Osteoblast (primary cell): ENCODE measurements at regions not wholly inside any gene's neighbourhood (a gene's known extent, or its start where the extent isn't known, plus 50 kb on each side); places are given as distances from the start of the nearest gene placed in this dataset.
A peak's percentile ranks its signal among the peaks of the same experiment; 100 is the strongest.

Experiments used
- DNase-seq: peaks from one replicate; pipeline ENCODE4 v3.0.0; 2011; ENCODE audit warnings: low spot score, mixed read lengths; ENCODE audit not compliant: insufficient read length; ENCODE audit errors: missing footprints
- H2AFZ ChIP-seq: 2 replicates; pipeline ENCODE4 v1.6.0; 2011; ENCODE audit warnings: mild to moderate bottlenecking, low read length
- H3K27ac ChIP-seq: 2 replicates; pipeline ENCODE4 v1.5.1; 2011; ENCODE audit warnings: mild to moderate bottlenecking, low read depth, low read length, moderate library complexity
- H3K27me3 ChIP-seq: 2 replicates; pipeline ENCODE4 v1.6.0; 2012; ENCODE audit warnings: mild to moderate bottlenecking, control low read depth, inconsistent platforms, low read length, moderate library complexity; ENCODE audit not compliant: insufficient read depth
- H3K36me3 ChIP-seq: 2 replicates; pipeline ENCODE4 v1.5.1; 2011; ENCODE audit warnings: mild to moderate bottlenecking, low read length, control low read depth, moderate library complexity; ENCODE audit not compliant: insufficient read depth
- H3K4me1 ChIP-seq: 2 replicates; pipeline ENCODE4 v1.5.1; 2011; ENCODE audit warnings: mild to moderate bottlenecking, low read length, control low read depth, moderate library complexity; ENCODE audit not compliant: insufficient read depth
- H3K4me2 ChIP-seq: 2 replicates; pipeline ENCODE4 v1.6.0; 2011; ENCODE audit warnings: mild to moderate bottlenecking, low read length; ENCODE audit not compliant: insufficient read depth
- H3K4me3 ChIP-seq: fragments of 200-600 bp; sonication (generic); 3 replicates; pipeline ENCODE4 v1.5.1; 2012; ENCODE audit warnings: mild to moderate bottlenecking, low read length, inconsistent platforms; ENCODE audit not compliant: insufficient read depth
- H3K79me2 ChIP-seq: 2 replicates; pipeline ENCODE4 v1.6.0; 2012; ENCODE audit warnings: mild to moderate bottlenecking, low read length, control low read depth, inconsistent platforms; ENCODE audit not compliant: insufficient read depth
- H3K9me3 ChIP-seq: 2 replicates; pipeline ENCODE4 v1.5.1; 2011; ENCODE audit warnings: low read depth, low read length, control low read depth
- H4K20me1 ChIP-seq: 2 replicates; pipeline ENCODE4 v1.6.0; 2012; ENCODE audit warnings: mild to moderate bottlenecking, low read length, control low read depth; ENCODE audit not compliant: insufficient read depth
- TF ChIP-seq, protein P1 (sequence below): IDR thresholded peaks from 2 replicates; pipeline ENCODE4 v1.5.1; 2011; ENCODE audit warnings: mild to moderate bottlenecking, low read depth, low read length, moderate library complexity; ENCODE audit errors: extremely low read depth

GRCh38 chr1:200306944-200307754, 102.7 kb downstream of the ZNF281 start:
- Histone ChIP-seq H3K4me3 (no peak overlapping the region), H3K9me3 (no peaks in the 10 kb centered on the region), H3K36me3 (no peaks in the 10 kb centered on the region), H3K79me2 (no peaks in the 10 kb centered on the region), H3K4me2 (no peak overlapping the region), H3K27me3 (no peaks in the 10 kb centered on the region), H4K20me1 (no peaks in the 10 kb centered on the region), H3K4me1 (no peaks in the 10 kb centered on the region), H3K27ac (no peak overlapping the region), H2AFZ (peak overlapping the region; percentile 59)
- no peak for DNase-seq
- TF ChIP-seq, protein P1, sequence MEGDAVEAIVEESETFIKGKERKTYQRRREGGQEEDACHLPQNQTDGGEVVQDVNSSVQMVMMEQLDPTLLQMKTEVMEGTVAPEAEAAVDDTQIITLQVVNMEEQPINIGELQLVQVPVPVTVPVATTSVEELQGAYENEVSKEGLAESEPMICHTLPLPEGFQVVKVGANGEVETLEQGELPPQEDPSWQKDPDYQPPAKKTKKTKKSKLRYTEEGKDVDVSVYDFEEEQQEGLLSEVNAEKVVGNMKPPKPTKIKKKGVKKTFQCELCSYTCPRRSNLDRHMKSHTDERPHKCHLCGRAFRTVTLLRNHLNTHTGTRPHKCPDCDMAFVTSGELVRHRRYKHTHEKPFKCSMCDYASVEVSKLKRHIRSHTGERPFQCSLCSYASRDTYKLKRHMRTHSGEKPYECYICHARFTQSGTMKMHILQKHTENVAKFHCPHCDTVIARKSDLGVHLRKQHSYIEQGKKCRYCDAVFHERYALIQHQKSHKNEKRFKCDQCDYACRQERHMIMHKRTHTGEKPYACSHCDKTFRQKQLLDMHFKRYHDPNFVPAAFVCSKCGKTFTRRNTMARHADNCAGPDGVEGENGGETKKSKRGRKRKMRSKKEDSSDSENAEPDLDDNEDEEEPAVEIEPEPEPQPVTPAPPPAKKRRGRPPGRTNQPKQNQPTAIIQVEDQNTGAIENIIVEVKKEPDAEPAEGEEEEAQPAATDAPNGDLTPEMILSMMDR, result peak; percentile 86

DNA sequence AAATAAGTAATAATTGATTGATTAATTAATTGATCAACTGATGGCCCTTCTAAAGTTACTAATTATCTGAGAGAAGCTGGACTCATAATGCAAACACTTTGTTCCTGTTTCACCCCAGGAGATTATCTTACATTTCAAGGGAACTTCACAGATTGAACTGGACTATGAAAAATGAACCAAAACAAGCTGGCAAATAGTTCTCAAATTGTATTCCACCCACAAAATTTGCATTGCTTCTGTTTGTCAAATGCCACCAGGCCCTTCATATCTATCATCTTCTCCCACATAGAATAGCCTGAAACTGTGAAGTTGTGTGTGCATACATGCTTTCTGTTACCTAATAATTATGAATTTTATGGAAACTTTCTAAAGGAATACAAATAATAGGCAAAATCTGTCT, 104.0 kb downstream of the ZNF281 start:
- TF ChIP-seq, protein P1, result no peak
- Histone ChIP-seq H3K4me3 (no peak overlapping the region), H3K27me3 (no peaks in the 10 kb centered on the region), H3K36me3 (no peaks in the 10 kb centered on the region), H2AFZ (peak overlapping the region; percentile 16), H3K27ac (no peak overlapping the region), H3K79me2 (no peaks in the 10 kb centered on the region), H4K20me1 (no peaks in the 10 kb centered on the region), H3K4me1 (peaks cover 3% of the 10 kb centered on the region), H3K4me2 (no peak overlapping the region), H3K9me3 (no peaks in the 10 kb centered on the region)
- no peak for DNase-seq

DNA sequence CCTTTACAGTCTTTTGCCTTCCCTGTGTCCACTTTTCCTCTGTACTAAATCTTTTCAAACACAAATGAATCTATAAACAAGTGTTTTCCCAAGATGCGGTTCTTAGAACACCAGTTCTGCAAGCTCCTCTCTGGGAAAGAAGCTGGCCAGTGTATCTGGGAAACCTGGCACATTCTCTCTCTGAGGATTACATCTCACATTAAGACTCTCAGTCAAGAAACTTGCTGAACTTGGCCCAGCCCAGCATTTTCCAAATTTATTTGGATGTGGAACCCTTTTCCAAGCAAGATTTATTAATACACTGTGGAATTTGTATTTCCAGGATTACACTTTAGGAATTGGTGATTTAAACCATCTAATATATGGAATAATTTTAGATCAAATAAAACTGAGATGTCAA, 105.7 kb downstream of the ZNF281 start:
- Histone ChIP-seq H3K4me3 (no peak overlapping the region), H3K27me3 (no peaks in the 10 kb centered on the region), H4K20me1 (no peaks in the 10 kb centered on the region), H3K9me3 (no peaks in the 10 kb centered on the region), H3K4me2 (no peak overlapping the region), H3K4me1 (peaks cover 3% of the 10 kb centered on the region), H3K36me3 (no peaks in the 10 kb centered on the region), H3K79me2 (no peaks in the 10 kb centered on the region), H3K27ac (no peak overlapping the region), H2AFZ (no peak overlapping the region)
- TF ChIP-seq, protein P1, result no peak
- DNase-seq, result no peak

- peak overlapping the region; percentile 96 for H2AFZ ChIP-seq
- peaks cover 3% of the 10 kb centered on the region for H3K4me1 ChIP-seq
- no peaks in the 10 kb centered on the region for H3K27me3 ChIP-seq
- no peaks in the 10 kb centered on the region for H3K79me2 ChIP-seq
- no peaks in the 10 kb centered on the region for H3K36me3 ChIP-seq
- DNase-seq, result no peak
- TF ChIP-seq, protein P1, result no peak
- peak overlapping the region; percentile 88 for H3K4me3 ChIP-seq
- peak overlapping the region; percentile 59 for H3K27ac ChIP-seq
- H3K9me3 ChIP-seq, result no peaks in the 10 kb centered on the region
- no peaks in the 10 kb centered on the region for H4K20me1 ChIP-seq
- H3K4me2 ChIP-seq, result peak overlapping the region; percentile 98
Measured at GRCh38 chr1:200302921-200303290, 106.9 kb downstream of the ZNF281 start.
